Cardiac muscle cell (in vitro differentiated cells and primary cell): ENCODE measurements at regions not wholly inside any gene's neighbourhood (a gene's known extent, or its start where the extent isn't known, plus 50 kb on each side); places are given as distances from the start of the nearest gene placed in this dataset.
"Not testable (repeated sequence)": the region's sequence is repeated elsewhere in the genome, so short reads cannot be mapped to it uniquely, and the experiment has no call there.

Experiments
- DNase-seq, 2 donors: peaks; one replicate each; pipeline versions ENCODE4 v3.0.0 to v3.0.0-alpha.2; 2010 to 2017; ENCODE audit warnings: low read depth in 1 of 2, low spot score in 1 of 2
- H3K27ac ChIP-seq: fragments of 200-600 bp; sonication (generic); 2 replicates; pipeline ENCODE4 v1.5.1; 2016
- H3K27me3 ChIP-seq: fragments of 200-600 bp; sonication (generic); 2 replicates; pipeline ENCODE4 v1.6.0; 2016; ENCODE audit warnings: control low read depth
- H3K36me3 ChIP-seq: fragments of 200-600 bp; sonication (generic); 2 replicates; pipeline ENCODE4 v1.5.1; 2016; ENCODE audit warnings: control low read depth
- H3K4me1 ChIP-seq: fragments of 200-600 bp; sonication (generic); 2 replicates; pipeline ENCODE4 v1.8.1; 2017; ENCODE audit warnings: low read depth, mild to moderate bottlenecking, mixed run types
- H3K4me3 ChIP-seq: fragments of 200-600 bp; sonication (generic); 2 replicates; pipeline ENCODE4 v1.5.1; 2016; ENCODE audit warnings: mild to moderate bottlenecking
- H3K9me3 ChIP-seq: fragments of 200-600 bp; sonication (generic); 2 replicates; pipeline ENCODE4 v1.5.1; 2017; ENCODE audit warnings: low read depth, mild to moderate bottlenecking, control low read depth
- CTCF ChIP-seq: IDR thresholded peaks from 2 replicates; pipeline ENCODE4 v1.5.1; 2012; ENCODE audit warnings: low read depth, mild to moderate bottlenecking, low read length

- no peaks in the 10 kb centered on the region for H3K4me1 ChIP-seq
- TF ChIP-seq CTCF = no peak
- H3K27ac ChIP-seq = no peak overlapping the region
- no peak for DNase-seq
- H3K27me3 ChIP-seq = no peaks in the 10 kb centered on the region
- no peaks in the 10 kb centered on the region for H3K9me3 ChIP-seq
- H3K36me3 ChIP-seq = no peaks in the 10 kb centered on the region
- no peak overlapping the region for H3K4me3 ChIP-seq
These were observed 120.1 kb downstream of the MFAP3L start for GRCh38 chr4:169906104-169906503.

- no peak overlapping the region for H3K27ac ChIP-seq
- no peaks in the 10 kb centered on the region for H3K36me3 ChIP-seq
- no peaks in the 10 kb centered on the region for H3K27me3 ChIP-seq
- no peaks in the 10 kb centered on the region for H3K4me1 ChIP-seq
- TF ChIP-seq CTCF = no peak
- no peak for DNase-seq
- no peak overlapping the region for H3K4me3 ChIP-seq
- H3K9me3 ChIP-seq = peaks cover 3% of the 10 kb centered on the region
These were observed 123.4 kb downstream of the MFAP3L start for GRCh38 chr4:169902658-169903345.

- Histone ChIP-seq H3K4me1 (no peaks in the 10 kb centered on the region), H3K27ac (no peak overlapping the region), H3K4me3 (no peak overlapping the region), H3K36me3 (no peaks in the 10 kb centered on the region), H3K9me3 (peaks cover 3% of the 10 kb centered on the region), H3K27me3 (no peaks in the 10 kb centered on the region)
- TF ChIP-seq CTCF = no peak
- no peak for DNase-seq
These were observed 125.9 kb downstream of the MFAP3L start for GRCh38 chr4:169900241-169900845.

- Histone ChIP-seq H3K4me3 (no peak overlapping the region), H3K9me3 (peaks cover 3% of the 10 kb centered on the region), H3K27me3 (no peaks in the 10 kb centered on the region), H3K36me3 (no peaks in the 10 kb centered on the region), H3K27ac (no peak overlapping the region), H3K4me1 (no peaks in the 10 kb centered on the region)
- TF ChIP-seq CTCF = no peak
- no peak for DNase-seq
These were observed 126.9 kb downstream of the MFAP3L start for GRCh38 chr4:169899295-169899694.

- H3K27me3 ChIP-seq = no peaks in the 10 kb centered on the region
- no peak overlapping the region for H3K27ac ChIP-seq
- DNase-seq = no peak
- H3K4me1 ChIP-seq = no peaks in the 10 kb centered on the region
- H3K36me3 ChIP-seq = no peaks in the 10 kb centered on the region
- no peak overlapping the region for H3K4me3 ChIP-seq
- peaks cover 3% of the 10 kb centered on the region for H3K9me3 ChIP-seq
- TF ChIP-seq CTCF = no peak
These were observed 128.1 kb downstream of the MFAP3L start for GRCh38 chr4:169898095-169898494.

GRCh38 chr4:169894767-169895166 lies 131.4 kb downstream of the MFAP3L start:
- H3K36me3 ChIP-seq, H3K4me3 ChIP-seq, H3K9me3 ChIP-seq, H3K27ac ChIP-seq, H3K27me3 ChIP-seq, H3K4me1 ChIP-seq, DNase-seq: not testable (repeated sequence)
